ENCODE measurements at regions not wholly inside any gene's neighbourhood (a gene's known extent, or its start where the extent isn't known, plus 50 kb on each side); places are given as distances from the start of the nearest gene placed in this dataset.
"Not testable (repeated sequence)": the region's sequence is repeated elsewhere in the genome, so short reads cannot be mapped to it uniquely, and the experiment has no call there.

DNA sequence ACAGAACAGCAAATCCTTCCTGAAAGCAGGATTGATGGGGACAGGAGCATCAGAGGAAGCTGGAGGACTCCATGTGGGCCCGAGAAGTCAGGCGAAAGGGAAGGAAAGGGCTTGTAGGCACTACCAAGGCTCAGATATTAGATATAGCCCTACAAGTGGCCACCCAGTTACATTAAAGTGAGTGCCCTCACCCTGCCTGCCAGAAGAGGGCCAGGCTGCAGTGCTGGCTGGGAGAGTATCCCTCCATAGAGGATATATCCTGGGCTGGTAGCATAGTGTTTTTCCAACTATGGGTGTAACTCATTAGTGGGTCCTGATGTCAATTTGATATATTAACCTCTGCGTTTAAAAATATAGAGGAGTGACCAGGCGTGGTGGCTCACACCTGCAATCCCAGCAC, 285.2 kb downstream of the MYCN start:
- H3K9me3 ChIP-seq (ENCODE audit: low read depth, low read length): no peaks in the 10 kb centered on the region
- H3K27me3 ChIP-seq (ENCODE audit: insufficient read depth, low read length): no peaks in the 10 kb centered on the region
- no peaks in the 10 kb centered on the region for H3K4me1 ChIP-seq (ENCODE audit: insufficient read depth, low read length)
- H3K4me3 ChIP-seq (ENCODE audit: low read length): no peak overlapping the region

DNA sequence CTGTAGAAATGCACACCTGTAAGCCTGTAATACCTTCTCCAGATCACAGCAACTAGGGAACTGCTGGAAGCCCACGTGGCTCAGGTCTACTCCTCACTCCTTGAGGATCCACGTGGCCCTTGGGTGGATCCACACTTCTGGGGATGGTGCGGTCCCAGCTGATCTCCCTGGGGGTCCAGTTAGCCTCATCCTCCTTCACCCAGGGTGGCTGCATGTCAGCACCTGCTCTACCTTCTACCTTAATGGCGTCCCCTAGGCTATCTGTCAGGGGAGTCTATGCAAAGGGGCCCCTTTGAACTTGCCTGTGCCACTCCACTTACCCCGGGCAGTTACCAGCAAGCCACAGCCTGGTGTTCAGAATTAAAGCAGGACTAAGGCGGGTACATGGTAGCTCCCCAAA, 284.7 kb downstream of the MYCN start:
- H3K4me1 ChIP-seq (ENCODE audit: insufficient read depth, low read length): no peaks in the 10 kb centered on the region
- no peak overlapping the region for H3K4me3 ChIP-seq (ENCODE audit: low read length)
- no peaks in the 10 kb centered on the region for H3K9me3 ChIP-seq (ENCODE audit: low read depth, low read length)
- no peaks in the 10 kb centered on the region for H3K27me3 ChIP-seq (ENCODE audit: insufficient read depth, low read length)

DNA sequence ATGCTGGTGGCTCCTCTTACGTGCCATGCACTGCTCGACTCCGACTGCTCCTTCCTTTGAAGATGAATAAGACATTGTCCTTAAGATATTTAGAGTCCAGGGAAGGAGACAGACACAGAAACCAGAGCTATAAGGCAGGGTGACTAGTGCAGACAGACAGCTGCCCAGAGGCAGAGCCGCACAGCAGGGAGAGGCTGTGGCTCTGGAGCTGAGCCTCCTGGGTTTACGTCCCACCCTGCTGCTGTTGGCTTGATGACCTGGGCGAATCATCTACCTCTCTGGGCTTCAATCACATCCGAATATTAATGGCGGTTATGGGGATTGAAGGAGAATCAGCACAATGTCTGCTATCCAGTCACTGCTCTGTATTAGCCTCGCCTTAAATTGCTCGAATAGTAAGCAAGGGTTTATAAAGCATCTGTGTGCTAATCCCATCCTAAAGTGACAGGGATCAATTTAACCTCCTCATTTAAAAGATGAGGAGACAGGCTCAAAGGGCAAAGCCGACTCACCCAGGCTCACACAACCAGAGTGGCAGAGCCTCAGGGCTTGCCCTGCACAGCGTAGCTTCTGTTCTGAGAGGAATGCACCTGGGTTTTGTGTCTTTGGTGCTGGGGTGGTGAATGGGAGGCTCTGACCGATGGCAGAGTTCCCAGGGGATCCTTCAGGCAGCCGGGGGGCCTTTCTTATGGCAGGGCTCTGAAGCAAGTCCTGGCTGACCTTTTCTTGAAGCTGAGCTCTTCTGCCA, 284.1 kb downstream of the MYCN start:
- H3K4me1 ChIP-seq (ENCODE audit: insufficient read depth, low read length): no peaks in the 10 kb centered on the region
- no peaks in the 10 kb centered on the region for H3K9me3 ChIP-seq (ENCODE audit: low read depth, low read length)
- no peaks in the 10 kb centered on the region for H3K27me3 ChIP-seq (ENCODE audit: insufficient read depth, low read length)
- no peak overlapping the region for H3K4me3 ChIP-seq (ENCODE audit: low read length)

GRCh38 chr2:16223841-16224177, 283.5 kb downstream of the MYCN start:
- no peaks in the 10 kb centered on the region for H3K4me1 ChIP-seq (ENCODE audit: insufficient read depth, low read length)
- no peaks in the 10 kb centered on the region for H3K9me3 ChIP-seq (ENCODE audit: low read depth, low read length)
- no peak overlapping the region for H3K4me3 ChIP-seq (ENCODE audit: low read length)
- no peaks in the 10 kb centered on the region for H3K27me3 ChIP-seq (ENCODE audit: insufficient read depth, low read length)

DNA sequence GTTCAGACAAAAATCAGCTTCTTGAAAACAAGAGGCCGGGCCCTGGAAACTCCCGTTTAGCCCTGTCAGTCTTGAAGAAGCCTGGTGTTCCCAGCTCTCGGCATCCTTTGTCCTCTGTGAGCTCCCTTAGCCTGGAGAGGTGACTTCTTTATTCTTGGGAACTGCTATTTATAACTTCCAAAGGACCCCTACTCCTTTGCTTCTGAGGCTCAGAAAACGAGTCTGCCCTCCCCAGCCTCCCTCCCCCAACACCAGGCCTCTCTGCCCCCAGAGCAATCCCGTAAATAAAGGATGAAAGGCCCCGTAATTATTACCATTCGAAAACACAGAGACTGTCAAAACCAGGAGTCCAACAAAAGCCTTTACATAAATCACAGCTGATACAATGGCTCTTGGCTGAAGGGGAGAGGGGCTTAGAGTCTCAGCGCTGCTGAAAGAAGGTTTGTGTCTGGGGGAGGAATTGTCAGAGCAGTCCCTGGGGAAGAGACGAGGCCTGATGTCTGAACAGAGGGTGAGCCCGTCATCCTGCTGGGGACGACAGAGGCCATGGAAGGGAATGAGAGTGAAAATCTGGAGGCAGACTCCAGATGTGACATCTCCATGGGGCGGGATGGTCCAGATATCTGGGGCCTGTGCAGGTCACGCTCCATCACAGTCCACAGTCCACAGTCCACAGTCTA, 283.0 kb downstream of the MYCN start:
- Histone ChIP-seq H3K9me3 (ENCODE audit: low read depth, low read length) (no peaks in the 10 kb centered on the region), H3K4me1 (ENCODE audit: insufficient read depth, low read length) (no peaks in the 10 kb centered on the region), H3K27me3 (ENCODE audit: insufficient read depth, low read length) (no peaks in the 10 kb centered on the region), H3K4me3 (ENCODE audit: low read length) (no peak overlapping the region)

- Histone ChIP-seq H3K4me1 (ENCODE audit: insufficient read depth, low read length) (no peaks in the 10 kb centered on the region), H3K4me3 (ENCODE audit: low read length) (no peak overlapping the region), H3K27me3 (ENCODE audit: insufficient read depth, low read length) (no peaks in the 10 kb centered on the region), H3K9me3 (ENCODE audit: low read depth, low read length) (no peaks in the 10 kb centered on the region)
These were observed 282.0 kb downstream of the MYCN start for GRCh38 chr2:16222326-16222725.

- Histone ChIP-seq H3K4me3 (ENCODE audit: low read length) (no peak overlapping the region), H3K27me3 (ENCODE audit: insufficient read depth, low read length) (no peaks in the 10 kb centered on the region), H3K9me3 (ENCODE audit: low read depth, low read length) (no peaks in the 10 kb centered on the region), H3K4me1 (ENCODE audit: insufficient read depth, low read length) (no peaks in the 10 kb centered on the region)
These were observed 281.2 kb downstream of the MYCN start for GRCh38 chr2:16221461-16222010.

DNA sequence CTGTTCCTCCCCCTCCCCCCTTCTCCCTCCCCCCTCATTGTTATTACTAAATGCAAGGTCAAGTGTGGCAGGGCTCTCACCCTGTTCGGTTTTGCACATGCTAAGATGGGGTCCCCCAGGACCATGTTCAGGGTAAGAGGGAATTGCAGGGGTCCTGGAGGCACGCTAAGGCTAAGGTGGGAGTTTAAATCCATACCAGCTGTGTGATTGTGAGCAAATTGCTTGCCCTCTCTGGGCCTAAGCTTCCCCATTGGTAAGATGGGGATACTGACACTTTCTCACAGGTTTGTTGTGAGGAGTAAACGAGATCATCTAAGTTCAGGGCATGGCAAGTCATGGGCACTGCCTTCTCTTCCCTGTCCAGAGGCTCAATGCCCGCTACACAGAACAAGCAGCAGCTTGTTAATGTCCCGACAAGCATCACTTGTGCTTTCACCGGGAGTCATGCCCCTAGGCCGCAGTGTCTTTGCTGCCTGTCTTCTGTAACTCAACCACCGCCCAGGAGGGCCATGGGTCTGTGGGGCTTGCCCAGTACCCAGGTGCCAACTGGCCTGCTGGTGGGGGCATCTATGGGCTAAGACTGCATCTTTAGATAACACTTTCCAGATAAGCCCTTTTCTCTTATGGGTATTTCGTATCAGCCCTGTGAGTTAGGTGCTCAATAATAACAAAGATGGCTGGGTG, 279.1 kb downstream of the MYCN start:
- Histone ChIP-seq H3K4me3 (ENCODE audit: low read length) (no peak overlapping the region), H3K4me1 (ENCODE audit: insufficient read depth, low read length) (no peaks in the 10 kb centered on the region), H3K27me3 (ENCODE audit: insufficient read depth, low read length) (no peaks in the 10 kb centered on the region), H3K9me3 (ENCODE audit: low read depth, low read length) (no peaks in the 10 kb centered on the region)

DNA sequence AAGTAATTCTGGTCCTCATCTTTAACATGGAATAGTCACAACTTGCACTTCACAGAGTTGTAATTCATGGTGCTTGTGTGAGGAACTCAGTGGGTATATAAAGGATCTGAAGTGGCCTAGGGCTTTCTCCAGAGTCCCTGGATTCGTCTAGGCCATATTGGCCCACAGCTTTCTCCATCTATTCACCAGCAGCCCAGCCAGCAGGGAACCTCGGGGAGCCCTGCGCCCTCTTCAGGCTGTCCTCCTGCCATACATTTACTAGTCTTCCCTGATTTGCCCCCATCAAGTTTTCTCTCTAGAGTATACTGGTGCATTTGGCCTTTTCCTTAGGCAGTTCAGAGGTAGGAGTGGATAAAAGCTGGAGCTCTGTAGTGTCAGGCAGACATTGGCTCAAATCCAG, 278.3 kb downstream of the MYCN start:
- H3K4me3 ChIP-seq (ENCODE audit: low read length): no peak overlapping the region
- H3K4me1 ChIP-seq (ENCODE audit: insufficient read depth, low read length): no peaks in the 10 kb centered on the region
- H3K27me3 ChIP-seq (ENCODE audit: insufficient read depth, low read length): no peaks in the 10 kb centered on the region
- H3K9me3 ChIP-seq (ENCODE audit: low read depth, low read length): no peaks in the 10 kb centered on the region

- Histone ChIP-seq H3K9me3 (ENCODE audit: low read depth, low read length) (no peaks in the 10 kb centered on the region), H3K4me3 (ENCODE audit: low read length) (no peak overlapping the region), H3K4me1 (ENCODE audit: insufficient read depth, low read length) (no peaks in the 10 kb centered on the region), H3K27me3 (ENCODE audit: insufficient read depth, low read length) (no peaks in the 10 kb centered on the region)
These were observed 277.8 kb downstream of the MYCN start for GRCh38 chr2:16218161-16218560.

DNA sequence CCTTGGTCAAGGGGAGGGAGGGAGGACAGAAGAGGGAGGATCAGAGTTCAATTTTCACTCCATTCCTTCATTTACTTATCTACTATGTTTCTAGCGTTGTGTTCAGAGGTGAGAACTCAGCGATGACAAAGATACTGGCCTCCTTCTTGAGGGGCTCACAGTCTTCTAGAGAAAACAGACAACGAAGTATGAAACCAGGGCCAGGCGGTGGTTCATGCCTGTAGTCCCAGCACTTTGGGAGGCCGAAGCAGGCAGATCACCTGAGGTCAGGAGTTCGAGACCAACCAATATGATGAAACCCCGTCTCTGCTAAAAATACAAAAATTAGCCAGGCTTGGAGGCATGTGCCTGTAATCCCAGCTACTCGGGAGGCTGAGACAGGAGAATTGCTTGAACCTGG, 277.4 kb downstream of the MYCN start:
- H3K27me3 ChIP-seq (ENCODE audit: insufficient read depth, low read length); H3K9me3 ChIP-seq (ENCODE audit: low read depth, low read length); H3K4me3 ChIP-seq (ENCODE audit: low read length); H3K4me1 ChIP-seq (ENCODE audit: insufficient read depth, low read length): not testable (repeated sequence)

DNA sequence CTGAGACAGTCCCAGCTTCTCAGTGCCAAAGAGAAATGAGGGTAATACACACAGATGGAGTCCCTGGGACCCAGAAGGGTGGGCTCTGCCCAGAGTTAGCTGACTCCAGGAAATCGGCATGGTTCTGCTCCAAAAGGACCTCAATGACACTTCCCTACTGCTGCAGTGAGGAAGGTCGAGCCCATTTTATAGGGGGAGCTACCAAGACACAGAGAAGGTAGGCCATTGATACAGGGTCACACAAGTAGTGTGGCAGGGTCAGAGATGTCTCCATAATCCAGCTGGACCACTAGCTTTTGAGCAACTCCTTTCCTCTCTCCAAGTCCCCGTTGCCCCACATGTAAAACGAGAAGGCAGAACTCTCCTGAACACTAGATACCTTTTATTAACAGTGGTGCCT, 276.9 kb downstream of the MYCN start:
- no peaks in the 10 kb centered on the region for H3K27me3 ChIP-seq (ENCODE audit: insufficient read depth, low read length)

GRCh38 chr2:16216558-16216945, 276.2 kb downstream of the MYCN start:
- Histone ChIP-seq H3K4me1 (ENCODE audit: insufficient read depth, low read length) (no peaks in the 10 kb centered on the region), H3K9me3 (ENCODE audit: low read depth, low read length) (no peaks in the 10 kb centered on the region), H3K27me3 (ENCODE audit: insufficient read depth, low read length) (no peaks in the 10 kb centered on the region), H3K4me3 (ENCODE audit: low read length) (no peak overlapping the region)

More for the DNA sequence above, 276.9 kb downstream of the MYCN start:
- no peaks in the 10 kb centered on the region for H3K9me3 ChIP-seq (ENCODE audit: low read depth, low read length)
- no peak overlapping the region for H3K4me3 ChIP-seq (ENCODE audit: low read length)
- H3K4me1 ChIP-seq (ENCODE audit: insufficient read depth, low read length): no peaks in the 10 kb centered on the region

GRCh38 chr2:16215902-16216557, 275.7 kb downstream of the MYCN start:
- Histone ChIP-seq H3K4me3 (ENCODE audit: low read length) (no peak overlapping the region), H3K27me3 (ENCODE audit: insufficient read depth, low read length) (no peaks in the 10 kb centered on the region), H3K4me1 (ENCODE audit: insufficient read depth, low read length) (no peaks in the 10 kb centered on the region), H3K9me3 (ENCODE audit: low read depth, low read length) (no peaks in the 10 kb centered on the region)

GRCh38 chr2:16214861-16215260, 274.5 kb downstream of the MYCN start:
- Histone ChIP-seq H3K27me3 (ENCODE audit: insufficient read depth, low read length) (no peaks in the 10 kb centered on the region), H3K9me3 (ENCODE audit: low read depth, low read length) (no peaks in the 10 kb centered on the region), H3K4me1 (ENCODE audit: insufficient read depth, low read length) (no peaks in the 10 kb centered on the region)

More at GRCh38 chr2:16214861-16215260, 274.5 kb downstream of the MYCN start:
- H3K4me3 ChIP-seq (ENCODE audit: low read length): no peak overlapping the region
